SK-N-MC (cell line): ENCODE measurements at regions not wholly inside any gene's neighbourhood (a gene's known extent, or its start where the extent isn't known, plus 50 kb on each side); places are given as distances from the start of the nearest gene placed in this dataset.

ENCODE experiments used
- EZH2 ChIP-seq: fragments of 200-600 bp; sonication (generic); IDR thresholded peaks from one replicate; pipeline ENCODE4 v1.6.1; 2017; ENCODE audit warnings: antibody characterized with exemption
- FOXP2 ChIP-seq: optimal IDR thresholded peaks from 2 replicates; pipeline ENCODE3; 2011; ENCODE audit warnings: mild to moderate bottlenecking, moderate library complexity; ENCODE audit not compliant: insufficient read depth; ENCODE audit errors: extremely low read length, control extremely low read depth
- POLR2AphosphoS5 ChIP-seq: IDR thresholded peaks from 2 replicates; pipeline ENCODE4 v1.6.1; 2012; ENCODE audit warnings: mild to moderate bottlenecking, low read depth, low read length, borderline replicate concordance

GRCh38 chr10:91017198-91017597, 96.3 kb upstream of the ANKRD1 start:
- TF ChIP-seq POLR2AphosphoS5 (no peak), EZH2 (no peak), FOXP2 (no peak)
